Muscle layer of duodenum (tissue), 2 donors: ENCODE measurements at regions not wholly inside any gene's neighbourhood (a gene's known extent, or its start where the extent isn't known, plus 50 kb on each side); places are given as distances from the start of the nearest gene placed in this dataset.

Experiments used
- H3K27ac ChIP-seq: one replicate; pipeline ENCODE4 v1.7.0; 2013; ENCODE audit warnings: mild to moderate bottlenecking, low read length
- H3K27me3 ChIP-seq: one replicate; pipeline ENCODE4 v1.7.0; 2013; ENCODE audit warnings: low read depth, mild to moderate bottlenecking, control low read depth, low read length
- H3K36me3 ChIP-seq, 2 donors: one replicate each; pipeline ENCODE4 v1.7.0; 2013; ENCODE audit warnings: low read length in 2 of 2, control low read depth in 1 of 2, mild to moderate bottlenecking in 1 of 2; ENCODE audit not compliant: insufficient read depth in 2 of 2, control insufficient read depth in 1 of 2
- H3K4me1 ChIP-seq, 2 donors: one replicate each; pipeline ENCODE4 v1.7.0; 2013; ENCODE audit warnings: low read length in 2 of 2, mild to moderate bottlenecking in 2 of 2, control low read depth in 1 of 2, moderate library complexity in 1 of 2; ENCODE audit not compliant: insufficient read depth in 2 of 2, control insufficient read depth in 1 of 2
- H3K4me3 ChIP-seq, 2 donors: one replicate each; pipeline ENCODE4 v1.7.0; 2013; ENCODE audit warnings: low read length in 2 of 2, low read depth in 1 of 2, mild to moderate bottlenecking in 1 of 2
- H3K9me3 ChIP-seq, 2 donors: one replicate each; pipeline ENCODE4 v1.7.0; 2013; ENCODE audit warnings: low read length in 2 of 2, control low read depth in 1 of 2, mild to moderate bottlenecking in 1 of 2; ENCODE audit not compliant: control insufficient read depth in 1 of 2
- donor health status: healthy.

DNA sequence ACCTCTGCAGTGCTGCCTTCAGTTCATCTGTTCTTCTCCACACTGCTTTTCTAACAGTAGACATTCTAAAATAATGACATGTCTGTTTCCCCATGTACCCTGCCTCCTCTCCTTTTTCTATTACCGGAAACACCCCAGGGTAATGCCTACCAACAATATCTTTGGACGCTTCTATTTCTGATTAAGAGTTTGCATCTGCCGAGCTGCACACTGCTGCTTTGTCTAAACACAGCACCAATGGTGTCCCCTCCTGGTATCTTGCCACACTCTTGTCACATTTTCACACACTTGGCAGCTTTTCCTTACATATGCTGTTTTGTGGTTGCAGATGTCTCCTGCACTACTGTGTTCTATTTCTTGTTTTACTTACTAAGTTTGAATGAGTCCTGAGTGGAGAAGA is 288.8 kb downstream of the GRIA2 start:
- no peaks in the 10 kb centered on the region for H3K36me3 ChIP-seq
- H3K27ac ChIP-seq, result no peak overlapping the region
- H3K4me1 ChIP-seq, result no peaks in the 10 kb centered on the region
- H3K27me3 ChIP-seq, result no peaks in the 10 kb centered on the region
- no peak overlapping the region for H3K4me3 ChIP-seq
- no peaks in the 10 kb centered on the region for H3K9me3 ChIP-seq

DNA sequence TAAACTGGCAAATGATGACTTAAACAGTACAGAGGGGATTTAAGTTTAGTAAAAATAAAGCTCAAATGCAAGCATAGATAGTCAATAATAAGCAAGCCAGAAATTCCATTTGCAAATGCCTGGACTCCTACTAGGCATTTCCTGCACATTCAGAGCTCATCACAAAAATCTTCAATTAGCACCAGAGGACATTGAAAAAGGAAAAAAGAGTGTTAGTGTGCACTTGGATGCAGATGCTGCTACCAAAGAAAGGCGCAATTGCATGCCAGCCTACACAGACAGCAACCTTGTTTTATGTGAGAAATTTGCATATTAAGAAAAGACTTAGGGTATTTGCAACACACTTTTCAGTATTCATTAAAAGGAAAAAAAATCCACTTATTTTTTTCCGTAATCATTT is 282.1 kb downstream of the GRIA2 start:
- Histone ChIP-seq H3K36me3 (no peaks in the 10 kb centered on the region), H3K9me3 (no peaks in the 10 kb centered on the region), H3K4me1 (no peaks in the 10 kb centered on the region), H3K27me3 (no peaks in the 10 kb centered on the region), H3K27ac (no peak overlapping the region), H3K4me3 (no peak overlapping the region)

DNA sequence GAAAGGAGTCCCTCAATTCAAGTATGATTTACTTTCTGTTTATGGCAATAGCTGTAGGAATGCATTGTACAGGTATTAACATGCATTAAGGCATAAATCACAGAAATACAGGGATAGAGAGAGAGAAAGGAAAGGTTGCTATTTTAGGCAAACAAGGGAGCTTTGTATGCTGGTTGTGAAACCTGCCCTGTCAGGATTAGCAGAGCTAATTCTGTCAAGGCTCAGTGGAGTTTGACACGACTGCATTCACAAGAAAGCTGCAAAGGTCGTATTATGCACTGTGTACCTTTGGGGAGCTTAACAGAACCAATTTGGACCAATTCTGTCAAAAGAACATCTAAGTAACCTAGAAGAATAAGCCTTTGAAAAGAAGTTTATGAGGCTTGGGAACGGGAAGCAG is 239.3 kb downstream of the GRIA2 start:
- Histone ChIP-seq H3K27ac (no peak overlapping the region), H3K27me3 (no peaks in the 10 kb centered on the region), H3K4me3 (no peak overlapping the region), H3K36me3 (no peaks in the 10 kb centered on the region), H3K9me3 (no peaks in the 10 kb centered on the region), H3K4me1 (peaks cover 0 to 6% of the 10 kb centered on the region in 2 donors)

DNA sequence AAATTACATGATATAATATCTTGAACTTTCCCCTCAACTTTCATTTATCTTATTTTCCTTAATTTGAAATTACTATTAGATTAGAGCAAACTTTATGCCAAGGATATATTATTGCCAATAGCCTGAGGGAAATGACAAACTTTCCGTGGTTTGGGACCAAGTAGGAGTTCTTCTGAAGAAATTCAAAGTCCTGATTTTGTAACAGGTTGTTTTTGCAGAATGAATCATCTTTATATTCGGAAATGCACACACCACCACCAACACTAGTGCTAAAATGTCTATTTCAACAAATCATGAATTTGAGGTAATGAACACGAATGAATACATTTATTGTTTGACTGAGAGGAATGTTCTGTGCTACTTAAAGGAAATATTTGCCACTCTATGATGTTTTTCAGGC is 226.7 kb downstream of the GRIA2 start:
- Histone ChIP-seq H3K4me1 (no peaks in the 10 kb centered on the region), H3K36me3 (no peaks in the 10 kb centered on the region), H3K9me3 (no peaks in the 10 kb centered on the region), H3K27me3 (no peaks in the 10 kb centered on the region), H3K4me3 (no peak overlapping the region), H3K27ac (no peak overlapping the region)

DNA sequence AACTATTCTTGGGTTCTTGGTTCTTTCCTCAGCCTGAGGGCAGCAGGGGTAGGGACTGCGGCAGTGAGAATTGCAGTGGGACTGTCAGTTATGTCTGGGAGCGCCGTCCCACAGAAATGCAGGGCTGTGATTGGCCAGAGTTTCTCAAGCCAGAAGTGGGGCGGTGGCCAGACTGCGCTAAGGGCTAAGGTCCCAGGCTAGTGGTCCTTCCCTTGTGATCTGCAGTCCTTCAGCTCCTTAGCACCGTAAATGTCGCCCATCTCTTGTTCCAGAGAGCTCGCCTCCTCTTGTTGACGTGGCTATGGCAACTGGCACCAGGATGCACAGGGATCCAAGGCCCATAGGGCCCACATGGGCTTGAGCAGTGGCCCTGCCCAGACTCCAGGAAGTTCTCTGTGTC is 223.5 kb downstream of the GRIA2 start:
- no peaks in the 10 kb centered on the region for H3K36me3 ChIP-seq
- H3K27ac ChIP-seq, result no peak overlapping the region
- no peaks in the 10 kb centered on the region for H3K9me3 ChIP-seq
- no peak overlapping the region for H3K4me3 ChIP-seq
- H3K4me1 ChIP-seq, result no peaks in the 10 kb centered on the region
- no peaks in the 10 kb centered on the region for H3K27me3 ChIP-seq

DNA sequence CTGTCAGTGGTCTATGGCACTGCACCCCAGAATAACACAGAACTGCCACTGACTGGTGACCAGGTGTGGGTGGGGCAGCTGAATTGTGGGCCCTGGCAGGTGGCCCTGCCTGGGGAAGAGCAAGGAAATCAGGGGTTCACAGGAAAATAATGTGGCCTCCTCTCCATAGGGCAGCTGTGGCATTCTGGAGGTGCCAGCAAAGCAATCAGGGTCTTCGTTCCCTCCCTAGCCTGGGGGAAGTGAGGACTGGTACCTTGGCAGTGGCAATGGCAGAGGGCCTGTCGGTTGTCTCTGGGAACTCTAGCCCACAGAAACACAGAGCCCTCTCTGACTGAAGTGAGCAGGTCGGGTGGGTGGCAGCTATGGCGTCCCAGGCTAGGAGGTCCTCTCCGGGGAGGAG is 223.0 kb downstream of the GRIA2 start:
- Histone ChIP-seq H3K4me1 (no peaks in the 10 kb centered on the region), H3K27me3 (no peaks in the 10 kb centered on the region), H3K4me3 (no peak overlapping the region), H3K27ac (no peak overlapping the region), H3K9me3 (no peaks in the 10 kb centered on the region), H3K36me3 (no peaks in the 10 kb centered on the region)

GRCh38 chr4:157425897-157426296 is 205.4 kb downstream of the GRIA2 start:
- Histone ChIP-seq H3K4me1 (no peaks in the 10 kb centered on the region), H3K36me3 (no peaks in the 10 kb centered on the region), H3K4me3 (no peak overlapping the region), H3K27ac (no peak overlapping the region), H3K27me3 (no peaks in the 10 kb centered on the region), H3K9me3 (peaks cover 3 to 4% of the 10 kb centered on the region in 2 donors)

DNA sequence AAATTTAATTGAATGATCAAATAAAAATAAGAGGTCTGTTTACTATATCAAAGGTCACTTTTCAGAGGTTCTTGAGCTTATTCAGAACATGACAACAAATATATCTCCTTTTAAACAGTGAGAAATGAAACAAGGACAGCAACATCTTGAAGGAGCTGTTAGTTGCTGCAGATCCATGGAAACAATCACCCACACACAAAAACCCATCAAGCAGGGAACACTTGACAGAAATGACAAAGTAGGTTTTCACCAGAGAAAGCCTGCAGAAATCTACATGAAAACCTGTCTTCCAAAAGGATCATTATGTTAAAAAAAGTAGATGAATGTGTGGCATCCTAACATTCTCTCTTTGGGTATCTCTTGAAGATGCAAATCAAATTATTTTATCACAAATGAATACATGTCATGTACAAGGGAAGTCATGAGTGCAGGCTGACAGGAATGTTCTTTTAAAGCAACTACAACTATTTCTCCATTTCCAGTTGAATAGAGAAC is 203.0 kb downstream of the GRIA2 start:
- H3K9me3 ChIP-seq, result peaks cover 3 to 4% of the 10 kb centered on the region in 2 donors
- H3K27me3 ChIP-seq, result no peaks in the 10 kb centered on the region
- no peaks in the 10 kb centered on the region for H3K36me3 ChIP-seq
- H3K4me3 ChIP-seq, result no peak overlapping the region
- H3K4me1 ChIP-seq, result no peaks in the 10 kb centered on the region
- no peak overlapping the region for H3K27ac ChIP-seq

DNA sequence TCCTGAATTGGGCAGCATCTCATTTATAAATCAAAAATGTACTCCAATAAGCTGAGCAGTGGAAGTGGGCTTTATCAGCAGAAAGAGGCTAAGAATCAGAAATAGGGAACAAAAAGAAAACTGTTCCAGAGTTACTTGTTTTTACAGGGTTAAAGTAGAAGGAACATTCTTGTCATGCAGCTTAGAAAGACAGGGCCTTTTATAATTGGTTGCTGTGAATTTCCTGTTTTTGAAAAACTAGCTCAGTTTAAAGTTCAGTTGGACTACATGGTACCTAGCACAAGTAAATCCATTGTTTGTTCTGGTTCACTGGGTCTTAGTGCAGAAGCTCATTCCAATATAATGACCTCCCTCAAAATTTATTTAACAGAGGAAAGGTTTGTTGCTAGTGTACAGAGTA is 200.8 kb downstream of the GRIA2 start:
- no peaks in the 10 kb centered on the region for H3K36me3 ChIP-seq
- no peaks in the 10 kb centered on the region for H3K4me1 ChIP-seq
- no peaks in the 10 kb centered on the region for H3K27me3 ChIP-seq
- peaks cover 3 to 4% of the 10 kb centered on the region in 2 donors for H3K9me3 ChIP-seq
- no peak overlapping the region for H3K4me3 ChIP-seq
- no peak overlapping the region for H3K27ac ChIP-seq
